DMS153 (cell line): ENCODE measurements at regions not wholly inside any gene's neighbourhood (a gene's known extent, or its start where the extent isn't known, plus 50 kb on each side); places are given as distances from the start of the nearest gene placed in this dataset.

Experiments
- DNase-seq: peaks from one replicate; lab custom pipeline; 2025; lab: John Stamatoyannopoulos, UW

GRCh38 chr7:24200407-24200966 lies 83.5 kb upstream of the NPY start:
- no peak for DNase-seq

GRCh38 chr7:24201226-24201625 lies 82.8 kb upstream of the NPY start:
- no peak for DNase-seq

GRCh38 chr7:24212073-24212472 lies 71.9 kb upstream of the NPY start:
- DNase-seq = no peak

GRCh38 chr7:24213311-24213710 lies 70.7 kb upstream of the NPY start:
- DNase-seq = no peak

GRCh38 chr7:24214670-24215069 lies 69.3 kb upstream of the NPY start:
- DNase-seq = no peak

GRCh38 chr7:24216576-24217125 lies 67.3 kb upstream of the NPY start:
- no peak for DNase-seq

- no peak for DNase-seq
Observed at GRCh38 chr7:24221500-24221899, 62.5 kb upstream of the NPY start.

GRCh38 chr7:24227068-24227467 lies 56.9 kb upstream of the NPY start:
- no peak for DNase-seq

- DNase-seq = no peak
Observed at GRCh38 chr7:24227603-24228359, 56.2 kb upstream of the NPY start.

- DNase-seq = no peak
Observed at GRCh38 chr7:24229481-24230226, 54.3 kb upstream of the NPY start.

- DNase-seq = no peak
Observed at GRCh38 chr7:24231493-24231892, 52.5 kb upstream of the NPY start.

GRCh38 chr7:24233386-24233785 lies 50.6 kb upstream of the NPY start:
- DNase-seq = no peak
